ENCODE measurements at regions not wholly inside any gene's neighbourhood (a gene's known extent, or its start where the extent isn't known, plus 50 kb on each side); places are given as distances from the start of the nearest gene placed in this dataset.

DNA sequence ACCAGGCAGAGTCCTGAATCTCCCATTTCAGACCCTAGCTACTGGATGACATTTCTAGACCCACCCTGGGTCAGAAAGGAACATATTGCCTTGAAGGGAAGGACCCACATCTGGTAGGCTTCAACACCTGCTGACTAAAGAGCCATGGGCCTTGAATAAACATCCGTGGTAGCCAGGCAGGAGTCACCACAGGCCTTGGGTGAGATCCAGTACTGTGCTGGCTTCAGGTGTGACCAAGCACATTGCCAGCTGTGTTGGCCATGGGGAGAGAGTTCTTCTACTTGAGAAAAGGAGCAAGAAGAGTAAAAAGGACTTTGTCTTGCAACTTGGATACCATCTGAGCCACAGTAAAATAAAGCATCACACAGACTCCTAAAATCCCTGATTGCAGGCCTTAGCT, 332.6 kb downstream of the SLC16A7 start:
- DNase-seq = no peak

- DNase-seq = no peak
Measured at GRCh38 chr12:59929110-59929509, 333.3 kb downstream of the SLC16A7 start.

- DNase-seq = no peak
Measured at GRCh38 chr12:59934486-59934885, 338.7 kb downstream of the SLC16A7 start.

GRCh38 chr12:59936534-59936933, 340.7 kb downstream of the SLC16A7 start:
- no peak for DNase-seq

DNA sequence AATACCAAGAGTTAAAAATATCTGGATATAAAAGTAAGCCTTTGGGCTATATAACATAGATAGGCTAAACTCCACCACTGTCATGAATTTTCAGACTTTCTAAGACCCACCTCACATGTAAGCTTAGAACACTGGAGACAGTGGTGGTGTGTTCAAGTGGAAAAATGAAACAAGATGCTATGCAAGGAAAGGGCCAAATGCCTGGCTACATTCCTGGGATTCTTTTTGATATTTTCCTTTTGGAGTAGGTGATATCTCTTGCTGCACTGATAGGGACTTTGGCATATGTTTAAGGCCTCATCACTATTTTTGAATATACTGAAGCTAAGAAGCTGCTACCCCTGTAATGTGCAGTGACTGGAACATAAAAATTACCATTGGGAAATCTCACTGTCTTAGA, 341.3 kb downstream of the SLC16A7 start:
- no peak for DNase-seq

DNA sequence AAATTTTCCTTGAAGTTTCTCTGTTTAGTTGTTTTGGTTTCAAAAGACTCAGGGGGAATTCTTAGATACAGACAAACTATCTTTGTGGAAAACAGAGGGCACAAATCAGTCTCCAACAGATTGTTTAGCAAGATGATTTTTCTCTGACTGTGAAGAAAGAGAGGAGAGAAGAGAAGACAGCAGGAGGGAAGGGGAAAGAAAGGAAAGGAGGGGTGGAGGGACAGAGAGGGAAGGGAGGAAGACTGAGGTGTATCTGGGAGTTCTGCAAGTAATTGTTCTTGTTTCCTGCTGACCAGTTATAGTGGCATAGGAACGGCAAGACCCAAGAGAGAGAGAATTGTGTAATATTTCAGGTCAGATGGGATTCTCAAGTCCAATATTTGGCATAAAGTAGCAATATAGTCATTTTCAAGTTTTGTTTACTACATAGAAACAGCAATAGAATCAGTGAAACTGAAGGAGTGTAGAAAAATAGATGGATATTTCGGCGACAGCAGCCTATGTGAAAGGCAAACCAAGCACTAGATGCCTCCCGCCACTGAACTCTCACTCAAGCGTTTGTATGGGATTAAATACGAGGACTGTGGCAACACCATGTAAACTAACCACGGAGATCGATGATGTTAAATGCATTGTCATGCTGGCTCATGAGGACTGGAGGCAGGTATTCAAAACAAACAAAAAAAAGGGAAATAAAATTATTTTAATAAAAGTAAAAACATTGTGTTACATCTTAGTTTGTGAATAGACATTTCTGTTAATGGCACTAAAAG, 342.5 kb downstream of the SLC16A7 start:
- DNase-seq = no peak

- DNase-seq = no peak
Measured at GRCh38 chr12:59940631-59941342, 345.0 kb downstream of the SLC16A7 start.

- DNase-seq = no peak
Measured at GRCh38 chr12:59941461-59941860, 345.6 kb downstream of the SLC16A7 start.

DNA sequence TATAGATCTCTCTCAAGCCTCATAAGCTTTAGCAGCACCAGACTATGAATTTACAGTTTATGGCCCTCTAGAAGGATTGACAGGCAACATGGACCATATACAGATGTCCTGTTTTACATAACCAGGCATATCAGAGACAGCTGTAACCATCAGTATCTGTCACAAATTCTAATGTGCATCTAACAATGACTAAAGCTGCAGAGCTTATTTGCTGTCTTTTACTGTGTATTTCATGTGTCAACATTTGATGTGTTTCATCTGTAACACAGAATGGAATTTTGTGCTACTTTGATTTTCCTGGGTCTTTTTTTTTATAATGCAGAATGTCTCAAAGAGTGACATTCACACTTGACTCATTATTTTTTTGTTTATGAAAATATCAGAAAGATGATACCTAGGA, 348.3 kb downstream of the SLC16A7 start:
- no peak for DNase-seq

DNA sequence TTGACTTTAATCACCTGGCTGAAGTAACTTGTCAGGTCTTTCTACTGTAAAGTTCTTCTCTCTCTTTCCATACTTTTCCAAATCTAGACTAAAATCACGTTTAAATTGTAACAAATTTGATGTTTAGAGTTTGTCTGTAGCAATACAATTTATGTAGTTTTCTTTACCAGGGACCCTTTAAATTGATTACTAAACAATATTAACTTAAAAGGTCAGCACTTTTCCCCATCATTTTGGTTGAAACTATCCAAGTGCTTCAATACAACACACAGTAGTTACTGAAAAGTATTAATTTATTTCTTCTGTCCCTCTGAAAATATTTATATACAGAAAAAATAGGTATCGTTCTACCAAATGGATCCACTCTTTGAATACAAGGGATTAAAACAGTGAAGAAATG, 350.8 kb downstream of the SLC16A7 start:
- no peak for DNase-seq

GRCh38 chr12:59963546-59963945, 367.7 kb downstream of the SLC16A7 start:
- no peak for DNase-seq

GRCh38 chr12:59972905-59973304, 377.1 kb downstream of the SLC16A7 start:
- no peak for DNase-seq

DNA sequence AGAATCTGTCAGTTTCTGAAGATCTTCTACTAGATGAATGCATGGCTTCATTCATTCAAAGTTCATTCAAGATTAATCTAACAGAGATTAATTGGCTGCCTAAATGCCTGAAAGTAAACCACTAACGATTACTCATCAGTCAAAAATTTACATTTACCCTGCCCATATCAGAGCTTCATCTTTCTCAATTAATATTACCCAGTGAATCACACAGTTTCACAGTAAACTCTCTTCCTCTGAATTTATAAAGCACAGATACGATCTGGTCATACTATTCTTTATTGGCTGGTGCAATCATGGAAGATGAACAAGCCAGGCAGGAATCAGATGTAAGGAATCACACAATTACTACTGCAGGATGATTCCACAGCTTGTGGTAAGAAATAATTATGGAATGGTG, 377.7 kb downstream of the SLC16A7 start:
- DNase-seq = no peak

DNA sequence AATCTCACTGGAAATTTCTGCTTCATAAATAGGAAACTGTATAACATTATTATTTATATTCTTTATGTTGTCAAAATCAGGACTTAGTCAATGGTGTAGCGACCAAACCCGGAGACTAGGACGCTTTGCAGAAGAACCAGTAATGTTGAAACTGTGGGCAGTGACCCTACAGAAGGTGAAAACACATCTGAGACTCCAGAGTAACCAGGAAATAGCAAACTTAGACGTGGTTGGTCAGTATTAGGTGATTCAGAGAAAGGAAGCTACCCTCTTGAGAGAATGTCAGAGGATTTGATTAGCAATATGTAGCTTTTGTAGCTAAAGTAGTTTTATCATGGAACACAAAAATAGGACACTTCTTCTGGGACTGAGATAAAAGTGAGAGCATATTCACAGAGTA, 381.9 kb downstream of the SLC16A7 start:
- DNase-seq = no peak

DNA sequence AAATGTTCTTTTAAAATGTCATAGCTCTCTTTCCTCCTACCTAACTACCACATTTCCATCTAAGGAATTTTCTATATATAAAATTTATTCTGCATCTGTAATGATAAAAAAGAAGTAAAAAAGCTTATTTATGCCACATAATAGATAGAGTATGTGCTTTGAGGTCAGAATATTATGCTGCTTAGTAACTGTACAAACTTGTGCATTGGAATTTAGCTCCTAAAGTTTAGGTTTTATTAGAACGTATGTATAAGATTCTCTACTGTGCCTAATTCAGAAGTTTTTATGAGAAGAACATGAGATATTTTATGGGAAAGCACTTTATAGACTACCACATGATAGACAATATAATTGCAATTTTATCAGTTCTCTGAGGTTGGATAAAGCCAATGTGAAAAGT, 384.6 kb downstream of the SLC16A7 start:
- no peak for DNase-seq

DNA sequence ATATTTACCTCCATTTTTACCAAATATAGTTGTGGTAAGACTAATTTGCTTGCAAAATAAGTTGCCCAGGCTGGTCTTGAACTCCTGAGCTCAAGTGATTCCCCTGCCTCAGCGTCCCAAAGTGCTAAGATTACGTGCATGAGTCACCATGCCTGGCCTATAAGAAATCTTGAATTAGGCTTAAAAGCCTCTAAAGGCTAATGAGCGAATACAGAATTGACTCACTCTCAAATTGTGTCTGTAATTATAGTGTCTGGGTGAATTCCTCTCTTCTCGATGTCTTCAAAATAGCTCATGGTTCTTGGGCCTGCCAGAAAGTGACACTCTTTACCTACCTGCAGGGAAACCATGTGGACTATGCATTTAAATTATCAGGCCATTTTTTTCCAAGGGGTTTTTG, 403.5 kb downstream of the SLC16A7 start:
- no peak for DNase-seq

DNA sequence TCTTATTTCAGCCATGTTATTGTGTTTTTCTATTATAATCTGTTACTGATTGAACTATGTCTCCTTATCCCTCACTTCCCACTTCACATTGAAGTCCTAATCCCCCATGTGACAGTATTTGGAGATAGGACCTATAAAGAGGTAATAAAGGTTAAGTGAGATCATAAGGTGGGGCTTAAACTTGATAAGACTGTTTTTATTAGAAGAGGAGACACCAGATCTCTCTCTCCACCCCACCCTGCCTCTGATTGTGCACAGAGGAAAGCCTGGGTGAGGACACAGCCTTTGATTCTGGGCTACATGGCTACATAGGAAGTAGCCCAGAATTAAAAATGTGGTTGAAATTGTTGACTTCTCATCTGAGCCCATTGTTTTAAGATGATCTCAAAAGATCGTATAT, 414.7 kb downstream of the SLC16A7 start:
- DNase-seq = no peak

DNA sequence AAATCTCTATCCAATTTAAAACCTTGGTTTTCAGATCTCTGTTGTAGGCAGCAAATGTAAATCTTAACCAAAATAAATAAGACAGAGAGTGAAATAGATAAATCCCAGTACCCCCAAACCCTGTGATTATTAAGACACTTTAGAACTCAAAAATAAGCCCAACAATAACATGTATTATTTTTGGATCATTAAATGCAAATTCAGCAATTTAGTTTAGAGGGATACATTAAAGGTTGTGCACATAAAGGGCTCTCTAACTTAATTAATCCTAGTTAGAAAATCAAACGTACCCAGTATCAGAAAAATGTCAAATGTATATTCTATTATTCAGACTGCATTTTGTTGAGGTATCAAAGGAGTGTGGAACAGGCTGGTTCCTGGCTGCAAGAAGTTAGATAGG, 416.8 kb downstream of the SLC16A7 start:
- DNase-seq = no peak

DNA sequence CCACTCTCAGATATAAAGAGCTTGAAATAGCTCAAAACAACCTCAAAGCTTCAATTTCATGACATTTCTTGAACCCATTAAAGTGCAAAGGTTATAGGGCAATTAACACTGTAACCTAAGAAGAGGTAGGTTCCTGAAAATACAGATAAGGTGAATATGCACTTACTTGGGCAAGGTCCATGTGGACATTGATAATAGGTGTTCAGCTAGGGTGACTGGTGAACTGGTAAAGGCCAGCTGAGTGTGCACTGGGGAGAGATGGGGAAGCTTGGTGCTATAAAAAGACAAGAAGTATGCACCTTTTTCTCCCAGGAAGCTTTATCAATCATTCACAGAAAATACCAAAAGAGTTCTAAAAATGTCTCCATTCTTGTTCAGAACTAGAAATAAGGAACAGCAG, 418.6 kb downstream of the SLC16A7 start:
- DNase-seq = no peak

GRCh38 chr12:60020068-60020467, 424.2 kb downstream of the SLC16A7 start:
- no peak for DNase-seq

DNA sequence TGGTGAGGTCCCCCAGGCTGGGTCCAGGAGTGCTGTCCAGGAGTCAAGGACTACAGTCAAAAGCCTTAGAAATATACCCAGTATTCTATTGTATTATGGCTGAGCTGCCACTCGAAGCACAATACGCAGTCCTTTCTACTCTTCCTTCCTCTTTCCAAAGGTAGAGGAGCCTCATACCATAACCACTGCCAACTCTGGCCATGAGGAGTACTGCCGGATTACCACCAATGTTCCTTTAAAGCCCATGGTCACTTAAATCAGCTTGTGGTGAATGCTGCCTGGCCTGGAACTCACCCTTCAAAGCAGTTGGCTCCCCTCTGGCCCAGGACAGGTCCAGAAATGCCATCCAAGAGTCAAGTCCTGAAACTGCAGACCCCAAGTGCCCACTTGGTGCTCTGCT, 425.4 kb downstream of the SLC16A7 start:
- no peak for DNase-seq

DNA sequence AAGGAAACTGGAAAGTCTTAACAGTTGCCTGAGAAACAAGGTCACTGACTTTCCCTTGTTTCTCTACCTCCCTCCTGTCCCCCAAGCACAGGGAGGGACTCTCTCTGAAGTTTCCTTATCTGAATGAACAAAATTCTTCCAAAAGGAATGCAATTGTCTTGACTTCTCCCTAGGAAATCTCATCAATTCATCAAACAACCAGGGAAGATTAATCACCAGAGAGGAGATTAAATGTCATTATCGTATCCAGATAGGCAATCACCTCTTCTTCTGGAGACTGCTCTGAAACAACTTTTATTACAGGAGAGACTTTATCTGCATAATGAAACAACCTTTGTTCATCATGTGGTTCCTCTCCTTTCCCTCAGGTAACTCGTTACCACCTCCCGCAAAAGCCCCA, 431.4 kb downstream of the SLC16A7 start:
- DNase-seq = no peak

DNA sequence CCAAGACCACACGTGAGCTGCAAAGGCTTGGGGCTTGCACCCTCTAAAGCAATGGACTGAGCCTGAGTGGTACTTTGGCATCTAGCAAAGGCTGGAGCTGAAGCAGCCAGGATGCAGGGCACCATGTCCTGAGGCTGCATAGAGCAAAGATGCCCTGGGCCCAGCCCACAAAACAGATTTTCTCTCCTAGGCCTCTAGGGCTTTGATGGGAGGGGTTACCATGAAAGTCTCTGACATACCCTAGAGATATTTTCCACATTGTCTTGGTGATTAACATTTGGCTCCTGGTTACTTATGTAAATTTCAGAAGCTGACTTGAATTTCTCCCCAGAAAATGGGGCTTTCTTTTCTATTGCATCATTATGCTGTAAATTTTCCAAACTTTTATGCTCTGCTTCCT, 438.3 kb downstream of the SLC16A7 start:
- no peak for DNase-seq

DNA sequence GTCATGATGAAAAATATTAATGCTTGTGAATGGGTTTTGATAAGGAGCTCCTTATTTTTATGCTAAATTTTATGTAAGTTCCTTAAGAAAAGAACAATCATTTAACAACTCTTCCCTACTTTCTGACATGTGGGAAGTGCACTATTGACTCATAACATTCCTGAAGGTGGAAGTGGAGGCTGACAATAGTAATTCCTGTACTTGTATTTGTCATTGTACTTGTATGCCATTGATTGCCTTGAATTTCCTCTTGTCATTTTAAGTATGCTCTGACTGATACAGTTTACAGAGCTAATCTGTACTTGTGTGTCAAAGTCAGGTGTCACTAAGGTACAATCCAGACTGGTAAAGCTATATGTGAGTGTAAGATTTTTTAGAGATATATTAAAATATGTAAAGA, 440.0 kb downstream of the SLC16A7 start:
- no peak for DNase-seq

All from muscle of arm (tissue), 1 donor.